Parathyroid adenoma (tissue), 2 donors: ENCODE measurements at regions not wholly inside any gene's neighbourhood (a gene's known extent, or its start where the extent isn't known, plus 50 kb on each side); places are given as distances from the start of the nearest gene placed in this dataset.

Source experiments
- H2AFZ ChIP-seq: fragments of 300-600 bp; sonication (generic); one replicate; pipeline ENCODE4 v1.7.0; 2017; ENCODE audit warnings: antibody characterized with exemption, mild to moderate bottlenecking
- H3K27ac ChIP-seq: fragments of 300-600 bp; sonication (generic); one replicate; pipeline ENCODE4 v1.7.0; 2017
- H3K27me3 ChIP-seq: fragments of 300-600 bp; sonication (generic); one replicate; pipeline ENCODE4 v1.7.0; 2017; ENCODE audit warnings: low read length; ENCODE audit not compliant: control insufficient read depth, insufficient read depth
- H3K36me3 ChIP-seq: fragments of 300-600 bp; sonication (generic); one replicate; pipeline ENCODE4 v1.7.0; 2017; ENCODE audit warnings: low read length; ENCODE audit not compliant: control insufficient read depth, insufficient read depth
- H3K4me1 ChIP-seq: fragments of 300-600 bp; sonication (generic); one replicate; pipeline ENCODE4 v1.7.0; 2017; ENCODE audit warnings: control low read depth
- H3K4me2 ChIP-seq: fragments of 300-600 bp; sonication (generic); one replicate; pipeline ENCODE4 v1.7.0; 2017; ENCODE audit warnings: low read length
- H3K4me3 ChIP-seq: fragments of 300-600 bp; sonication (generic); one replicate; pipeline ENCODE4 v1.7.0; 2017; ENCODE audit warnings: low read depth, low read length
- H3K79me2 ChIP-seq: fragments of 300-600 bp; sonication (generic); one replicate; pipeline ENCODE4 v1.7.0; 2017; ENCODE audit warnings: control low read depth
- H3K9ac ChIP-seq: fragments of 300-600 bp; sonication (generic); one replicate; pipeline ENCODE4 v1.7.0; 2017; ENCODE audit warnings: mild to moderate bottlenecking
- H3K9me3 ChIP-seq: fragments of 300-600 bp; sonication (generic); one replicate; pipeline ENCODE4 v1.7.0; 2017; ENCODE audit warnings: low read length; ENCODE audit not compliant: control insufficient read depth
- CTCF ChIP-seq: fragments of 300-600 bp; sonication (generic); IDR thresholded peaks from one replicate; pipeline ENCODE4 v1.7.0; 2017; ENCODE audit warnings: antibody characterized with exemption, mild to moderate bottlenecking
- donor health status: primary hyperparathyroidism.

DNA sequence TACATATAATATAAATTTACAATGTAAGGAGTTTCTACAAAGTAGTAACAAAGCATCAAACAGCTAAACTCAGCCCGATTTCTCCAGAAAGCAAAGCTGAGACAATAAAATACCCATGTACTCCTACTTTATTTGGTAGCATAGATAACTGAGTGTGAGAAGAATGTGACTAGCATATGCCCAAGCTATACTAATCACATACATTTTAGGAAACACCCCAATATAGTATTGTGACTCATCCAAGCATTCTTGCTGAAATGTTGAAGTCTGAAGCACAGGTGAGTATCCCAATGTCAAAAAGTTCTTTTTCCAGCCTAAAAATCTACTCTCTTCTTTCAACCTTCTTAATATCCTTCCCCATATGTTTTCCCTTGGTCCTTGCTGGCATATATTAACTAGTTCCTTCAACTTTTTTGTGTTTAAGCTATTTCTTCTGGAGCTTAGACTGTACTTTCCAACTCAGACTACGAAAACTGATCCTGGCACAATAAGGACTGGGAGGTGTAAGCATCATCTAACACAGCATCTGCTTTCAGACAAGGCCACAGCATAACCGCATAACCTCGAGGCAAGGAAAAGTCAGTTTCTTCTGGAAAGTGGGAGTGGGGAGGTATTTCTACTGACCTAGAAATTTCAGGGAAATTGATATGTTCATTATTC, 163.0 kb upstream of the RNPC3 start:
- Histone ChIP-seq H3K4me2 (no peak overlapping the region), H3K9ac (no peak overlapping the region), H3K4me3 (no peak overlapping the region), H3K27ac (no peak overlapping the region), H3K36me3 (no peaks in the 10 kb centered on the region), H3K4me1 (no peaks in the 10 kb centered on the region), H3K27me3 (no peaks in the 10 kb centered on the region), H3K79me2 (no peaks in the 10 kb centered on the region), H2AFZ (no peak overlapping the region), H3K9me3 (no peaks in the 10 kb centered on the region)
- no peak for TF ChIP-seq CTCF

DNA sequence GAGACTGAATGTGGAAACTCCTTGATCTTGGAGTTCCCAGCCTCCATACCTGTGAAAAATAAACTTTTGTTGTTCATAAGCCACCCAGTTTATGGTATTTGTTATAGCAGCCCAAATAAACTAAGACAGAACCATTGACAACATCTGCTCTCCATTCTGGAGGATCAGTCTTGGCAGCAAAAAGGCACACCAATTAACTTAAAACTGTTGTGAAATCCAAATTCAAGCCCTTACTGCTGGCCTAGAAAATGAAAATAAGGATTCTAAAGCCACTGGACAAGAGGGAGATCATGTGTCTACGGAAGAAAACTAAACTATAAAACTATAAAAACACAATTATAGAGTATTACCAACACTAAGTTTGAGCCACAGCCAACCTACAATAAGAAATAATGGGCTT, 172.1 kb upstream of the RNPC3 start:
- no peak overlapping the region for H3K9ac ChIP-seq
- no peaks in the 10 kb centered on the region for H3K79me2 ChIP-seq
- no peaks in the 10 kb centered on the region for H3K27me3 ChIP-seq
- H3K4me3 ChIP-seq = no peak overlapping the region
- no peak overlapping the region for H2AFZ ChIP-seq
- H3K4me2 ChIP-seq = no peak overlapping the region
- TF ChIP-seq CTCF = no peak
- H3K9me3 ChIP-seq = no peaks in the 10 kb centered on the region
- no peak overlapping the region for H3K27ac ChIP-seq
- H3K36me3 ChIP-seq = no peaks in the 10 kb centered on the region
- no peaks in the 10 kb centered on the region for H3K4me1 ChIP-seq

GRCh38 chr1:103348136-103348535, 177.4 kb upstream of the RNPC3 start:
- no peaks in the 10 kb centered on the region for H3K36me3 ChIP-seq
- no peaks in the 10 kb centered on the region for H3K79me2 ChIP-seq
- H2AFZ ChIP-seq = no peak overlapping the region
- no peak overlapping the region for H3K4me2 ChIP-seq
- H3K27ac ChIP-seq = no peak overlapping the region
- TF ChIP-seq CTCF = no peak
- no peak overlapping the region for H3K4me3 ChIP-seq
- H3K27me3 ChIP-seq = no peaks in the 10 kb centered on the region
- no peaks in the 10 kb centered on the region for H3K9me3 ChIP-seq
- no peak overlapping the region for H3K9ac ChIP-seq
- no peaks in the 10 kb centered on the region for H3K4me1 ChIP-seq

DNA sequence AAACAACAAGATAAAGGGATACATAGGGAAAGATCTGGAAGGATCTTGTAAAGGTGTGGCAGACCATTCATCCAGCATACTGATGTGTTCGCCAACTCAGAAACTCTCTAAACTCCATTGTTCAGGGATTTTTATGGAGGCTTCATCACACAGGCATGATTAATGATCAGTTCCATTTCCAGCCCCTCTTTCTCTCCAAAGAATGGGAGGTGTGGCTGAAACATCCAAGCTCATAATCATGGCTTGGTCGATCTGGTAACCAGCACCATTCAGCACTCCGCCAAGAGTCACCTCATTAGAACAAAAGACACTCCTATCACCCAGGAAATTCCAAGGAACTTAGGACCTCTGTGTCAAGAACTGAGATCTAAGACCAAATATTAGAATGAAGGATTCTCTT, 180.6 kb upstream of the RNPC3 start:
- H3K27me3 ChIP-seq = no peaks in the 10 kb centered on the region
- H2AFZ ChIP-seq = no peak overlapping the region
- H3K27ac ChIP-seq = no peak overlapping the region
- no peaks in the 10 kb centered on the region for H3K4me1 ChIP-seq
- H3K4me3 ChIP-seq = no peak overlapping the region
- no peaks in the 10 kb centered on the region for H3K79me2 ChIP-seq
- no peak overlapping the region for H3K9ac ChIP-seq
- no peak overlapping the region for H3K4me2 ChIP-seq
- no peaks in the 10 kb centered on the region for H3K36me3 ChIP-seq
- no peaks in the 10 kb centered on the region for H3K9me3 ChIP-seq
- no peak for TF ChIP-seq CTCF

- no peaks in the 10 kb centered on the region for H3K4me1 ChIP-seq
- H3K36me3 ChIP-seq = no peaks in the 10 kb centered on the region
- no peak overlapping the region for H3K9ac ChIP-seq
- H3K79me2 ChIP-seq = no peaks in the 10 kb centered on the region
- no peaks in the 10 kb centered on the region for H3K27me3 ChIP-seq
- no peak overlapping the region for H2AFZ ChIP-seq
- no peak overlapping the region for H3K4me2 ChIP-seq
- H3K27ac ChIP-seq = no peak overlapping the region
- H3K4me3 ChIP-seq = no peak overlapping the region
- no peak for TF ChIP-seq CTCF
- H3K9me3 ChIP-seq = no peaks in the 10 kb centered on the region
Measured at GRCh38 chr1:103341377-103341880, 184.1 kb upstream of the RNPC3 start.
